ENCODE measurements at regions not wholly inside any gene's neighbourhood (a gene's known extent, or its start where the extent isn't known, plus 50 kb on each side); places are given as distances from the start of the nearest gene placed in this dataset.

- no peak overlapping the region for H3K4me3 ChIP-seq (ENCODE audit: low read length)
- WGBS (ENCODE audit: insufficient coverage, low lambda C conversion rate): no CpG with 5 or more reads among the region's 4 CpGs
- no peaks in the 10 kb centered on the region for H3K9me3 ChIP-seq (ENCODE audit: control insufficient read depth, low read depth, low read length)
- H3K27ac ChIP-seq (ENCODE audit: low read length): no peak overlapping the region
- no peaks in the 10 kb centered on the region for H3K36me3 ChIP-seq (ENCODE audit: control insufficient read depth, insufficient read depth, low read length)
- no peak for DNase-seq
- no peaks in the 10 kb centered on the region for H3K4me1 ChIP-seq (ENCODE audit: control insufficient read depth, insufficient read depth, low read length)
- H3K27me3 ChIP-seq (ENCODE audit: control insufficient read depth, insufficient read depth, low read length): no peaks in the 10 kb centered on the region
Observed at GRCh38 chr4:166257891-166258290, 384.9 kb downstream of the TLL1 start.

- 80% methylated on average over 1 of the region's 4 CpGs for WGBS (ENCODE audit: insufficient coverage, low lambda C conversion rate)
- Histone ChIP-seq H3K27me3 (ENCODE audit: control insufficient read depth, insufficient read depth, low read length) (no peaks in the 10 kb centered on the region), H3K9me3 (ENCODE audit: control insufficient read depth, low read depth, low read length) (no peaks in the 10 kb centered on the region), H3K27ac (ENCODE audit: low read length) (no peak overlapping the region), H3K4me1 (ENCODE audit: control insufficient read depth, insufficient read depth, low read length) (no peaks in the 10 kb centered on the region), H3K36me3 (ENCODE audit: control insufficient read depth, insufficient read depth, low read length) (no peaks in the 10 kb centered on the region), H3K4me3 (ENCODE audit: low read length) (no peak overlapping the region)
- no peak for DNase-seq
Observed at GRCh38 chr4:166259081-166259480, 386.0 kb downstream of the TLL1 start.

- 66% methylated on average over 4 of the region's 21 CpGs for WGBS (ENCODE audit: insufficient coverage, low lambda C conversion rate)
- Histone ChIP-seq H3K4me1 (ENCODE audit: control insufficient read depth, insufficient read depth, low read length) (no peaks in the 10 kb centered on the region), H3K4me3 (ENCODE audit: low read length) (no peak overlapping the region), H3K36me3 (ENCODE audit: control insufficient read depth, insufficient read depth, low read length) (no peaks in the 10 kb centered on the region), H3K27ac (ENCODE audit: low read length) (no peak overlapping the region), H3K27me3 (ENCODE audit: control insufficient read depth, insufficient read depth, low read length) (no peaks in the 10 kb centered on the region), H3K9me3 (ENCODE audit: control insufficient read depth, low read depth, low read length) (no peaks in the 10 kb centered on the region)
- no peak for DNase-seq
Observed at GRCh38 chr4:166274136-166274761, 401.2 kb downstream of the TLL1 start.

GRCh38 chr4:166274775-166275174 lies 401.7 kb downstream of the TLL1 start:
- Histone ChIP-seq H3K9me3 (ENCODE audit: control insufficient read depth, low read depth, low read length) (no peaks in the 10 kb centered on the region), H3K27ac (ENCODE audit: low read length) (no peak overlapping the region), H3K4me1 (ENCODE audit: control insufficient read depth, insufficient read depth, low read length) (no peaks in the 10 kb centered on the region), H3K36me3 (ENCODE audit: control insufficient read depth, insufficient read depth, low read length) (no peaks in the 10 kb centered on the region), H3K27me3 (ENCODE audit: control insufficient read depth, insufficient read depth, low read length) (no peaks in the 10 kb centered on the region), H3K4me3 (ENCODE audit: low read length) (no peak overlapping the region)
- WGBS (ENCODE audit: insufficient coverage, low lambda C conversion rate): 100% methylated on average over 1 of the region's 1 CpG
- DNase-seq: no peak

GRCh38 chr4:166277401-166277800 lies 404.4 kb downstream of the TLL1 start:
- Histone ChIP-seq H3K27ac (ENCODE audit: low read length) (no peak overlapping the region), H3K4me3 (ENCODE audit: low read length) (no peak overlapping the region)
- DNase-seq: no peak

GRCh38 chr4:166277853-166278252 lies 404.8 kb downstream of the TLL1 start:
- no peak for DNase-seq
- WGBS (ENCODE audit: insufficient coverage, low lambda C conversion rate): no CpG with 5 or more reads among the region's 1 CpG
- no peaks in the 10 kb centered on the region for H3K36me3 ChIP-seq (ENCODE audit: control insufficient read depth, insufficient read depth, low read length)
- no peak overlapping the region for H3K4me3 ChIP-seq (ENCODE audit: low read length)
- no peaks in the 10 kb centered on the region for H3K9me3 ChIP-seq (ENCODE audit: control insufficient read depth, low read depth, low read length)
- no peaks in the 10 kb centered on the region for H3K27me3 ChIP-seq (ENCODE audit: control insufficient read depth, insufficient read depth, low read length)
- H3K4me1 ChIP-seq (ENCODE audit: control insufficient read depth, insufficient read depth, low read length): no peaks in the 10 kb centered on the region
- no peak overlapping the region for H3K27ac ChIP-seq (ENCODE audit: low read length)

More at GRCh38 chr4:166277401-166277800, 404.4 kb downstream of the TLL1 start:
- Histone ChIP-seq H3K9me3 (ENCODE audit: control insufficient read depth, low read depth, low read length) (no peaks in the 10 kb centered on the region), H3K36me3 (ENCODE audit: control insufficient read depth, insufficient read depth, low read length) (no peaks in the 10 kb centered on the region), H3K27me3 (ENCODE audit: control insufficient read depth, insufficient read depth, low read length) (no peaks in the 10 kb centered on the region), H3K4me1 (ENCODE audit: control insufficient read depth, insufficient read depth, low read length) (no peaks in the 10 kb centered on the region)
- no CpG with 5 or more reads among the region's 1 CpG for WGBS (ENCODE audit: insufficient coverage, low lambda C conversion rate)

GRCh38 chr4:166279261-166279660 lies 406.2 kb downstream of the TLL1 start:
- Histone ChIP-seq H3K27me3 (ENCODE audit: control insufficient read depth, insufficient read depth, low read length) (no peaks in the 10 kb centered on the region), H3K4me3 (ENCODE audit: low read length) (no peak overlapping the region), H3K4me1 (ENCODE audit: control insufficient read depth, insufficient read depth, low read length) (no peaks in the 10 kb centered on the region), H3K36me3 (ENCODE audit: control insufficient read depth, insufficient read depth, low read length) (no peaks in the 10 kb centered on the region), H3K27ac (ENCODE audit: low read length) (no peak overlapping the region), H3K9me3 (ENCODE audit: control insufficient read depth, low read depth, low read length) (no peaks in the 10 kb centered on the region)
- no peak for DNase-seq

- DNase-seq: no peak
- no CpG with 5 or more reads among the region's 1 CpG for WGBS (ENCODE audit: insufficient coverage, low lambda C conversion rate)
Observed at GRCh38 chr4:166280642-166281041, 407.6 kb downstream of the TLL1 start.

GRCh38 chr4:166282081-166282770 lies 409.2 kb downstream of the TLL1 start:
- Histone ChIP-seq H3K9me3 (ENCODE audit: control insufficient read depth, low read depth, low read length) (no peaks in the 10 kb centered on the region), H3K4me1 (ENCODE audit: control insufficient read depth, insufficient read depth, low read length) (no peaks in the 10 kb centered on the region), H3K27me3 (ENCODE audit: control insufficient read depth, insufficient read depth, low read length) (no peaks in the 10 kb centered on the region), H3K36me3 (ENCODE audit: control insufficient read depth, insufficient read depth, low read length) (no peaks in the 10 kb centered on the region), H3K4me3 (ENCODE audit: low read length) (no peak overlapping the region), H3K27ac (ENCODE audit: low read length) (no peak overlapping the region)
- WGBS (ENCODE audit: insufficient coverage, low lambda C conversion rate): no CpG with 5 or more reads among the region's 1 CpG
- no peak for DNase-seq

More at GRCh38 chr4:166280642-166281041, 407.6 kb downstream of the TLL1 start:
- Histone ChIP-seq H3K4me1 (ENCODE audit: control insufficient read depth, insufficient read depth, low read length) (no peaks in the 10 kb centered on the region), H3K36me3 (ENCODE audit: control insufficient read depth, insufficient read depth, low read length) (no peaks in the 10 kb centered on the region), H3K27me3 (ENCODE audit: control insufficient read depth, insufficient read depth, low read length) (no peaks in the 10 kb centered on the region), H3K9me3 (ENCODE audit: control insufficient read depth, low read depth, low read length) (no peaks in the 10 kb centered on the region), H3K27ac (ENCODE audit: low read length) (no peak overlapping the region), H3K4me3 (ENCODE audit: low read length) (no peak overlapping the region)

GRCh38 chr4:166284221-166284620 lies 411.2 kb downstream of the TLL1 start:
- DNase-seq: no peak
- Histone ChIP-seq H3K4me1 (ENCODE audit: control insufficient read depth, insufficient read depth, low read length) (no peaks in the 10 kb centered on the region), H3K4me3 (ENCODE audit: low read length) (no peak overlapping the region), H3K9me3 (ENCODE audit: control insufficient read depth, low read depth, low read length) (no peaks in the 10 kb centered on the region), H3K27me3 (ENCODE audit: control insufficient read depth, insufficient read depth, low read length) (no peaks in the 10 kb centered on the region), H3K27ac (ENCODE audit: low read length) (no peak overlapping the region), H3K36me3 (ENCODE audit: control insufficient read depth, insufficient read depth, low read length) (no peaks in the 10 kb centered on the region)

GRCh38 chr4:166290426-166290825 lies 417.4 kb downstream of the TLL1 start:
- DNase-seq: no peak
- WGBS (ENCODE audit: insufficient coverage, low lambda C conversion rate): 63% methylated on average over 2 of the region's 4 CpGs
- Histone ChIP-seq H3K4me3 (ENCODE audit: low read length) (no peak overlapping the region), H3K36me3 (ENCODE audit: control insufficient read depth, insufficient read depth, low read length) (no peaks in the 10 kb centered on the region), H3K27ac (ENCODE audit: low read length) (no peak overlapping the region), H3K4me1 (ENCODE audit: control insufficient read depth, insufficient read depth, low read length) (no peaks in the 10 kb centered on the region), H3K9me3 (ENCODE audit: control insufficient read depth, low read depth, low read length) (no peaks in the 10 kb centered on the region), H3K27me3 (ENCODE audit: control insufficient read depth, insufficient read depth, low read length) (no peaks in the 10 kb centered on the region)
